Natural killer cell (primary cell): ENCODE measurements at regions not wholly inside any gene's neighbourhood (a gene's known extent, or its start where the extent isn't known, plus 50 kb on each side); places are given as distances from the start of the nearest gene placed in this dataset.

Source experiments
- ATAC-seq, 3 donors: fragments of 150-1000 bp in 2 of 3; fragments of 200-7000 bp in 1 of 3; cut with Tn5 transposase; 1 replicate in 1 of 3; 2 replicates in 2 of 3; pipeline ENCODE4 v1.10.0; 2021; ENCODE audit warnings: mild to moderate bottlenecking in 2 of 3, moderate library complexity in 2 of 3
- DNase-seq, 2 donors: peaks; one replicate each; pipeline versions ENCODE4 v3.0.0 to v3.0.0-alpha.2; 2013 to 2021; ENCODE audit warnings: mixed read lengths in 1 of 2
- H3K27ac ChIP-seq: one replicate; pipeline ENCODE4 v1.5.1; 2013; ENCODE audit warnings: mild to moderate bottlenecking, low read length
- H3K27me3 ChIP-seq: one replicate; pipeline ENCODE4 v1.6.1; 2013; ENCODE audit warnings: low read length; ENCODE audit not compliant: control insufficient read depth, insufficient read depth
- H3K36me3 ChIP-seq: one replicate; pipeline ENCODE4 v1.6.1; 2013; ENCODE audit warnings: low read length; ENCODE audit not compliant: control insufficient read depth, insufficient read depth
- H3K4me1 ChIP-seq: one replicate; pipeline ENCODE4 v1.6.1; 2013; ENCODE audit warnings: low read length; ENCODE audit not compliant: control insufficient read depth, insufficient read depth
- H3K4me3 ChIP-seq: one replicate; pipeline ENCODE4 v1.5.1; 2013; ENCODE audit warnings: low read length
- H3K9me3 ChIP-seq: one replicate; pipeline ENCODE4 v1.6.1; 2013; ENCODE audit warnings: low read length; ENCODE audit not compliant: control insufficient read depth, insufficient read depth
- H3K27ac Mint-ChIP-seq, 2 donors: one replicate each; pipeline ENCODE4 v1.8.0; 2022; ENCODE audit warnings: mild to moderate bottlenecking in 2 of 2, mixed read lengths in 2 of 2, moderate library complexity in 1 of 2
- H3K27me3 Mint-ChIP-seq, 2 donors: one replicate each; pipeline ENCODE4 v1.8.0; 2022; ENCODE audit warnings: low read depth in 2 of 2, mixed read lengths in 2 of 2
- H3K36me3 Mint-ChIP-seq: one replicate; pipeline ENCODE4 v1.8.0; 2022; ENCODE audit warnings: mixed read lengths
- H3K4me1 Mint-ChIP-seq, 2 donors: one replicate each; pipeline ENCODE4 v1.8.0; 2022; ENCODE audit warnings: mixed read lengths in 2 of 2
- H3K4me3 Mint-ChIP-seq: one replicate; pipeline ENCODE4 v1.8.0; 2022; ENCODE audit warnings: mild to moderate bottlenecking, moderate library complexity, mixed read lengths
- H3K9me3 Mint-ChIP-seq, 2 donors: one replicate each; pipeline ENCODE4 v1.8.0; 2022; ENCODE audit warnings: mixed read lengths in 2 of 2
- WGBS: methylation state at CpG from one replicate; pipeline ENCODE4 v1.1.7; 2013; ENCODE audit warnings: missing lambda C conversion rate; ENCODE audit not compliant: insufficient coverage; 5-methylcytosine and 5-hydroxymethylcytosine counted together
- intact Hi-C: fragments of 100-400 bp; cut with micrococcal nuclease; formaldehyde crosslinking; loops from one replicate; pipeline ENCODE4 v1.14.2; 2022
- TF ChIP-seq, protein P1 (sequence below): fragments of 200-600 bp; IDR thresholded peaks from one replicate; pipeline ENCODE4 v1.8.0; 2022; ENCODE audit warnings: antibody characterized with exemption

DNA sequence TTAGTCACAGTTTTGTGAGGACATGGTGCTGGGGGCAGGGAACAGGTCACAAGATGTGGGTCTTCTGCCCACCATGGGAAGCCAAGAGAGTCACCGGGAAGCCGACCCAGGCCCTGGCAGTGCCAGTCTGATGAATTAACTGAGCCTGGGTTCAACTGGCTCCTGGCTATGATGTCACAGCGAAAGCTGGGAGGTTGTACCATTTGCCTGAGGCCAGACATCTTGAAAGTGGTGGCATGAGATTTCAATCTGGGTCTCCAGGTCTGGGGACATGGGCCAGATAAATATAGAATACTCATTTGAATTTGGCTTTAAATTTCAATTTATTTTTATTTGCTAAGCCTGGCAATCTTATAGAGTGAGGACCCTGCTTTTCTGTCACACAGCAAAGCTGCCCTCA is 280.9 kb downstream of the NSG2 start:
- TF ChIP-seq, protein P1, sequence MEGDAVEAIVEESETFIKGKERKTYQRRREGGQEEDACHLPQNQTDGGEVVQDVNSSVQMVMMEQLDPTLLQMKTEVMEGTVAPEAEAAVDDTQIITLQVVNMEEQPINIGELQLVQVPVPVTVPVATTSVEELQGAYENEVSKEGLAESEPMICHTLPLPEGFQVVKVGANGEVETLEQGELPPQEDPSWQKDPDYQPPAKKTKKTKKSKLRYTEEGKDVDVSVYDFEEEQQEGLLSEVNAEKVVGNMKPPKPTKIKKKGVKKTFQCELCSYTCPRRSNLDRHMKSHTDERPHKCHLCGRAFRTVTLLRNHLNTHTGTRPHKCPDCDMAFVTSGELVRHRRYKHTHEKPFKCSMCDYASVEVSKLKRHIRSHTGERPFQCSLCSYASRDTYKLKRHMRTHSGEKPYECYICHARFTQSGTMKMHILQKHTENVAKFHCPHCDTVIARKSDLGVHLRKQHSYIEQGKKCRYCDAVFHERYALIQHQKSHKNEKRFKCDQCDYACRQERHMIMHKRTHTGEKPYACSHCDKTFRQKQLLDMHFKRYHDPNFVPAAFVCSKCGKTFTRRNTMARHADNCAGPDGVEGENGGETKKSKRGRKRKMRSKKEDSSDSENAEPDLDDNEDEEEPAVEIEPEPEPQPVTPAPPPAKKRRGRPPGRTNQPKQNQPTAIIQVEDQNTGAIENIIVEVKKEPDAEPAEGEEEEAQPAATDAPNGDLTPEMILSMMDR = no peak

DNA sequence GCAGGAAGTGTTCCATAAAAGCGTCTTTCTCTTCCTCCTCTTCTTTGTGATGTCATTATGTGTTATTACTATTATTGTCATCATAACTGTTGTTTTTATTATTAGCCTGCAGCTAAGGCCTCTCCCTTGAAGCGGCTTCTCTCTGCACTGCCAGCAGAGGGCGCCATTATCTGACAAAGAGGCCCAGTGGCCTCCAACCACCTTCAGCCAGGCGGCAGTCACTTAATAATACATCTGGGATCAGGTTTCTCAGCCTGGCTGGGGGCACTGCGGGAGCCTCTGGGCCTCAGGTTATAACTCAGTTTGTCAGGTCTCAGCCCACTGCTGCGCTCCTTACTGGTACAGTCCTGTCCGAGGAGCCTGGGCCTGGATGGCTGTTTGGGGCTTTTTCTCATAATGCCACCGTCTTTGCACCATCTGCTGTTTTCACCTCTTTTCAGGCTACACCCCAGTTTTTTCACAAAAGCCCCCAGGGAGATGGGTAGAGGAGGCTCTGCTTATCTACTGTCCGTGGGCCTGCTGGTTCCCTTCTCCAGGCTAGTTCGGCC is 281.9 kb downstream of the NSG2 start:
- ATAC-seq = peak in 1 of 3 donors; percentile 21
- 54% methylated on average over 9 of the region's 10 CpGs for WGBS
- TF ChIP-seq, protein P1 = peak; percentile 20
- no peak overlapping the region for H3K4me3 Mint-ChIP-seq
- H3K27me3 Mint-ChIP-seq = peaks cover 8 to 16% of the 10 kb centered on the region in 2 donors
- peak in 1 of 2 donors; percentile 50 for DNase-seq
- Histone ChIP-seq H3K27me3 (no peaks in the 10 kb centered on the region), H3K4me3 (no peak overlapping the region), H3K4me1 (no peaks in the 10 kb centered on the region), H3K27ac (no peak overlapping the region), H3K36me3 (no peaks in the 10 kb centered on the region), H3K9me3 (no peaks in the 10 kb centered on the region)
- H3K36me3 Mint-ChIP-seq = no peaks in the 10 kb centered on the region
- intact Hi-C loops = no loop called here
- no peak overlapping the region for H3K27ac Mint-ChIP-seq
- H3K9me3 Mint-ChIP-seq = no peaks in the 10 kb centered on the region
- H3K4me1 Mint-ChIP-seq = no peaks in the 10 kb centered on the region

More for the DNA sequence above, 280.9 kb downstream of the NSG2 start:
- H3K36me3 Mint-ChIP-seq = no peaks in the 10 kb centered on the region
- H3K27me3 ChIP-seq = peaks cover 2% of the 10 kb centered on the region
- ATAC-seq = no peak
- no peak overlapping the region for H3K27ac ChIP-seq
- 60% methylated on average over 3 of the region's 3 CpGs for WGBS
- DNase-seq = no peak
- no peaks in the 10 kb centered on the region for H3K9me3 Mint-ChIP-seq
- no peak overlapping the region for H3K4me3 ChIP-seq
- no peak overlapping the region for H3K4me3 Mint-ChIP-seq
- peaks cover 8 to 16% of the 10 kb centered on the region in 2 donors for H3K27me3 Mint-ChIP-seq
- H3K27ac Mint-ChIP-seq = no peak overlapping the region
- no peaks in the 10 kb centered on the region for H3K4me1 Mint-ChIP-seq
- no peaks in the 10 kb centered on the region for H3K36me3 ChIP-seq
- intact Hi-C loops = no loop called here
- no peaks in the 10 kb centered on the region for H3K9me3 ChIP-seq
- H3K4me1 ChIP-seq = no peaks in the 10 kb centered on the region

DNA sequence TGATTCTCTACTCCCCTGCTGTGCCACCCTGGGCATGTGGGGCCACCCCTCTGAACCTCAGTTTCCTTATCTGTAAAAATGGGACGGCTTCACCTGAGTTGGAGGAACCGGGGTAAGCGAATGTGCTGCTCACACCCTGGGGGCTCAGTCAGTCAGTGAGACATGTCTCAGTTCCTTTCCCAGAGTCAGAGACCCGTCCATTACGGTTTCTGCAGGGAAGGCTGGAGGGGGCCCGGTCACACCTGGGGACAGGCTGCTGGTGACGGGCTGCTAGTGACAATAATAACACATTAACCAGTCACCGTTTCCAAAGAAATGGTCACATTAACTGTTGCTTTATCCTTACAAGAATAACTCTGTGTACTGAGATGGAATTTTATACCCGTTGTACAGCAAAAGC is 282.4 kb downstream of the NSG2 start:
- no peaks in the 10 kb centered on the region for H3K9me3 Mint-ChIP-seq
- no peaks in the 10 kb centered on the region for H3K4me1 Mint-ChIP-seq
- H3K4me1 ChIP-seq = no peaks in the 10 kb centered on the region

More for the DNA sequence above, 282.4 kb downstream of the NSG2 start:
- ATAC-seq (no peak), DNase-seq (no peak)
- no peak overlapping the region for H3K4me3 ChIP-seq
- H3K27ac Mint-ChIP-seq = no peak overlapping the region
- TF ChIP-seq, protein P1 = no peak
- no peaks in the 10 kb centered on the region for H3K9me3 ChIP-seq
- no peaks in the 10 kb centered on the region for H3K36me3 ChIP-seq
- intact Hi-C loops = no loop called here
- H3K27me3 ChIP-seq = no peaks in the 10 kb centered on the region
- no peak overlapping the region for H3K4me3 Mint-ChIP-seq
- WGBS = 90% methylated on average over 9 of the region's 9 CpGs
- H3K27ac ChIP-seq = no peak overlapping the region
- H3K36me3 Mint-ChIP-seq = no peaks in the 10 kb centered on the region
- peaks cover 6 to 16% of the 10 kb centered on the region in 2 donors for H3K27me3 Mint-ChIP-seq
